ENCODE measurements at regions not wholly inside any gene's neighbourhood (a gene's known extent, or its start where the extent isn't known, plus 50 kb on each side); places are given as distances from the start of the nearest gene placed in this dataset.

GRCh38 chr10:113390896-113391295, 162.0 kb upstream of the HABP2 start:
- ATAC-seq: no peak
- in situ Hi-C loops (cut with MboI): no loop called here
- DNase-seq (ENCODE audit: extremely low read depth in 1 of 4, low spot score in 3 of 4): no peak
- WGBS (ENCODE audit: insufficient coverage, low coverage, missing lambda C conversion rate): 0% methylated on average over 4 of the region's 4 CpGs
- Histone ChIP-seq H3K27me3 (ENCODE audit: control insufficient read depth in 2 of 2, insufficient read depth in 2 of 2, low read length in 2 of 2) (peaks cover 0 to 9% of the 10 kb centered on the region in 2 experiments; a peak in 2 of 5 replicates), H3K4me3 (no peak overlapping the region), H3K4me2 (ENCODE audit: insufficient read depth, low read length) (no peak overlapping the region), H4K20me1 (replicated peaks; ENCODE audit: control insufficient read depth, insufficient read depth, low read length) (no peaks in the 10 kb centered on the region; the same call in 1 of the 2 replicates), H3K4me1 (replicated peaks in 1 of 2; ENCODE audit: control insufficient read depth in 2 of 2, insufficient read depth in 2 of 2, low read length in 2 of 2) (no peaks in the 10 kb centered on the region), H2AFZ (ENCODE audit: low read depth, low read length) (no peak overlapping the region), H3K27ac (ENCODE audit: extremely low read depth, low read depth, low read length) (no peak overlapping the region), H3K9me1 (ENCODE audit: control insufficient read depth, insufficient read depth, low read length) (no peaks in the 10 kb centered on the region), H3K79me2 (ENCODE audit: control insufficient read depth, insufficient read depth, low read length) (no peaks in the 10 kb centered on the region), H3K9ac (ENCODE audit: insufficient read depth in 1 of 2, low read depth in 2 of 2, low read length in 2 of 2) (no peak overlapping the region), H3K36me3 (ENCODE audit: control insufficient read depth, insufficient read depth, low read length) (no peaks in the 10 kb centered on the region), H3K9me3 (replicated peaks; ENCODE audit: control insufficient read depth, insufficient read depth, low read depth, low read length) (no peaks in the 10 kb centered on the region)
- POLR2A ChIA-PET: interaction anchor here (0.6 kb wide), 1 partner anchor 1740 kb away, joined by 3 read pairs; no protein-coding TSS in a partner anchor
- TF ChIP-seq NONO (IDR thresholded peaks at IDR 0.05; ENCODE audit: low read depth in 2 of 2, low read length in 1 of 2) (no peak), TEAD1 (CRISPR knock-in tag; IDR thresholded peaks at IDR 0.05) (no peak), NCOR1 (IDR thresholded peaks at IDR 0.05) (no peak), SETDB1 (IDR thresholded peaks at IDR 0.05; ENCODE audit: low read length) (no peak), RAD21 (CRISPR knock-in tag; conservative IDR thresholded peaks at IDR 0.05 in 1 of 2, IDR thresholded peaks at IDR 0.05 in 1 of 2) (no peak), BMI1 (IDR thresholded peaks at IDR 0.05; ENCODE audit: low read length) (no peak), SMAD1 (IDR thresholded peaks at IDR 0.05; ENCODE audit: low read depth, low read length, partially characterized antibody) (no peak)
- TF ChIP-seq, protein P1, sequence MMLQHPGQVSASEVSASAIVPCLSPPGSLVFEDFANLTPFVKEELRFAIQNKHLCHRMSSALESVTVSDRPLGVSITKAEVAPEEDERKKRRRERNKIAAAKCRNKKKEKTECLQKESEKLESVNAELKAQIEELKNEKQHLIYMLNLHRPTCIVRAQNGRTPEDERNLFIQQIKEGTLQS (IDR thresholded peaks at IDR 0.05): no peak
- TF ChIP-seq, protein P1 (CRISPR knock-in tag; conservative IDR thresholded peaks at IDR 0.05): no peak
- BruUV-seq (replicated peaks): no TSS peak
- intact Hi-C loops (cut with micrococcal nuclease): no loop called here
- CTCF ChIA-PET (ENCODE audit: low intra/inter-chr PET ratio): no interaction called here
- no peak for FAIRE-seq

Data from K562 (cell line).